ENCODE measurements at regions not wholly inside any gene's neighbourhood (a gene's known extent, or its start where the extent isn't known, plus 50 kb on each side); places are given as distances from the start of the nearest gene placed in this dataset.

GRCh38 chr15:62591842-62592838, 427.1 kb upstream of the C2CD4B start:
- Histone ChIP-seq H3K36me3 (no peaks in the 10 kb centered on the region), H3K4me3 (no peak overlapping the region), H3K4me1 (peaks cover 5 to 26% (median 15%) of the 10 kb centered on the region in 4 donors), H3K27ac (no peak overlapping the region), H3K27me3 (no peaks in the 10 kb centered on the region), H3K9me3 (no peaks in the 10 kb centered on the region)
- intact Hi-C loops (cut with DNase I; ENCODE audit: low total_unique reads), result no loop called here
- no peak for DNase-seq
- WGBS, 5 donors, result 65 to 70% (median 69%) methylated on average over 8 of the region's 8 CpGs
- TF ChIP-seq POLR2A (IDR thresholded peaks at IDR 0.05), result no peak

GRCh38 chr15:62592920-62593319, 427.8 kb upstream of the C2CD4B start:
- Histone ChIP-seq H3K4me1 (peaks cover 5 to 26% (median 15%) of the 10 kb centered on the region in 4 donors), H3K9me3 (no peaks in the 10 kb centered on the region), H3K36me3 (no peaks in the 10 kb centered on the region), H3K27me3 (no peaks in the 10 kb centered on the region), H3K27ac (no peak overlapping the region), H3K4me3 (no peak overlapping the region)
- DNase-seq, result no peak
- intact Hi-C loops (cut with DNase I; ENCODE audit: low total_unique reads), result no loop called here
- 65 to 77% (median 66%) methylated on average over 1 of the region's 1 CpG for WGBS, 5 donors
- TF ChIP-seq POLR2A (IDR thresholded peaks at IDR 0.05) (no peak), POLR2AphosphoS5 (IDR thresholded peaks at IDR 0.05) (no peak), CTCF (IDR thresholded peaks at IDR 0.05) (no peak)

- DNase-seq, result no peak
- Histone ChIP-seq H3K27ac (no peak overlapping the region), H3K27me3 (no peaks in the 10 kb centered on the region), H3K4me3 (no peak overlapping the region), H3K9me3 (no peaks in the 10 kb centered on the region), H3K4me1 (peaks cover 5 to 24% (median 14%) of the 10 kb centered on the region in 4 donors), H3K36me3 (no peaks in the 10 kb centered on the region)
- intact Hi-C loops (cut with DNase I; ENCODE audit: low total_unique reads), result no loop called here
- TF ChIP-seq CTCF (IDR thresholded peaks at IDR 0.05), result no peak
- TF ChIP-seq EP300 (IDR thresholded peaks at IDR 0.05), result no peak
- TF ChIP-seq POLR2A (IDR thresholded peaks at IDR 0.05), result no peak
- no peak for TF ChIP-seq POLR2AphosphoS5 (IDR thresholded peaks at IDR 0.05)
- WGBS, 5 donors, result 69 to 75% (median 74%) methylated on average over 4 of the region's 4 CpGs
Observed at GRCh38 chr15:62593681-62594399, 428.8 kb upstream of the C2CD4B start.

GRCh38 chr15:62598217-62598616, 433.1 kb upstream of the C2CD4B start:
- TF ChIP-seq POLR2AphosphoS5 (IDR thresholded peaks at IDR 0.05) (no peak), POLR2A (IDR thresholded peaks at IDR 0.05) (no peak), EP300 (IDR thresholded peaks at IDR 0.05) (no peak)
- H3K36me3 ChIP-seq, result no peaks in the 10 kb centered on the region
- no peaks in the 10 kb centered on the region for H3K27me3 ChIP-seq
- no peak overlapping the region for H3K4me3 ChIP-seq
- H3K4me1 ChIP-seq, result peaks cover 0 to 8% (median 2%) of the 10 kb centered on the region in 4 donors
- H3K9me3 ChIP-seq, result no peaks in the 10 kb centered on the region
- no peak for DNase-seq
- H3K27ac ChIP-seq, result no peak overlapping the region
- intact Hi-C loops (cut with DNase I; ENCODE audit: low total_unique reads), result no loop called here
- WGBS, 5 donors, result 72 to 97% (median 86%) methylated on average over 9 of the region's 9 CpGs
